ENCODE measurements at regions not wholly inside any gene's neighbourhood (a gene's known extent, or its start where the extent isn't known, plus 50 kb on each side); places are given as distances from the start of the nearest gene placed in this dataset.

DNA sequence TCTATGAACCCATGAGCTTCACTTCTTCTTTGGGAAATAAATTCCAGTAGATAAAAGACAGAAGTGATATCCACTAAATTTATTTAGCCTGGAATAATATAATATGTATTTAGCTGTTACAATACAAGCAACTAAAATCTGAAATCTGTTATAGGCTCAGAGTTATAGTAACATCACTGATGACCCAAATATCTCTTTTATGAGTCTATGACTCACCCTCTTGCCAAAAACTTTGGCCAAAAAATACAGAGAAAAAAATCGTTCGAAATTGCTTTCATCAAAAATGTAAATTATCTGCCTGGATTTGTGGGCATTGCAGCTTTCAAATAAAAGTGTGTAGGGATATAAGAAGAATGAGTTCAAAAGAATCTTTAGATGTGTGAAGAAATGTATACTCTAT lies 89.4 kb upstream of the DKK2 start:
- H3K4me3 ChIP-seq (replicated peaks; ENCODE audit: low read depth, low read length), result no peak overlapping the region
- DNase-seq (ENCODE audit: extremely low read depth, insufficient read length), result no peak
- no peaks in the 10 kb centered on the region for H3K36me3 ChIP-seq (ENCODE audit: control insufficient read depth, insufficient read depth, low read length)
- H3K27me3 ChIP-seq (replicated peaks; ENCODE audit: control insufficient read depth, insufficient read depth, low read length), result no peaks in the 10 kb centered on the region
- TF ChIP-seq, protein P1, sequence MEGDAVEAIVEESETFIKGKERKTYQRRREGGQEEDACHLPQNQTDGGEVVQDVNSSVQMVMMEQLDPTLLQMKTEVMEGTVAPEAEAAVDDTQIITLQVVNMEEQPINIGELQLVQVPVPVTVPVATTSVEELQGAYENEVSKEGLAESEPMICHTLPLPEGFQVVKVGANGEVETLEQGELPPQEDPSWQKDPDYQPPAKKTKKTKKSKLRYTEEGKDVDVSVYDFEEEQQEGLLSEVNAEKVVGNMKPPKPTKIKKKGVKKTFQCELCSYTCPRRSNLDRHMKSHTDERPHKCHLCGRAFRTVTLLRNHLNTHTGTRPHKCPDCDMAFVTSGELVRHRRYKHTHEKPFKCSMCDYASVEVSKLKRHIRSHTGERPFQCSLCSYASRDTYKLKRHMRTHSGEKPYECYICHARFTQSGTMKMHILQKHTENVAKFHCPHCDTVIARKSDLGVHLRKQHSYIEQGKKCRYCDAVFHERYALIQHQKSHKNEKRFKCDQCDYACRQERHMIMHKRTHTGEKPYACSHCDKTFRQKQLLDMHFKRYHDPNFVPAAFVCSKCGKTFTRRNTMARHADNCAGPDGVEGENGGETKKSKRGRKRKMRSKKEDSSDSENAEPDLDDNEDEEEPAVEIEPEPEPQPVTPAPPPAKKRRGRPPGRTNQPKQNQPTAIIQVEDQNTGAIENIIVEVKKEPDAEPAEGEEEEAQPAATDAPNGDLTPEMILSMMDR (IDR thresholded peaks at IDR 0.05; ENCODE audit: insufficient read depth, low read length, poor library complexity, severe bottlenecking), result no peak

DNA sequence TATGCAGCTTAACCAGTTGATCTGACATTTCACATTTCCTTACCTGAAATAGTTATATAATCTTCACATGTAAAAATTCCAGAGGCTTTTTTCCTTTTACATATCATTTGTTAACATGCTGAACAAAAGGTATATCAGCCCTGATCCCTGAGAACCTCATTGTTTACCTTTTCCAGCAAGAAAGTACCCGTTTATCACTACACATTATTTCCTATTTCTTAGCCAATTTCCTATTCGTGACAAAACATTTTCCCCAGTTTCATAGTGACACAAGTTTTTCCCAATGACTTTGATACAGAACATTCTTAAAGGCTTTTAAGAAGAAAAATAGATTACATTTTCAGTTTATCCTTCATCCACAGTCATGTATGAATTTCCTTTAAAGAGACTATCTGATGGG lies 86.6 kb upstream of the DKK2 start:
- DNase-seq (ENCODE audit: extremely low read depth, insufficient read length), result no peak
- TF ChIP-seq, protein P1 (IDR thresholded peaks at IDR 0.05; ENCODE audit: insufficient read depth, low read length, poor library complexity, severe bottlenecking), result no peak
- Histone ChIP-seq H3K4me3 (replicated peaks; ENCODE audit: low read depth, low read length) (no peak overlapping the region), H3K36me3 (ENCODE audit: control insufficient read depth, insufficient read depth, low read length) (no peaks in the 10 kb centered on the region), H3K27me3 (replicated peaks; ENCODE audit: control insufficient read depth, insufficient read depth, low read length) (no peaks in the 10 kb centered on the region; the same call in 1 of the 2 replicates)

DNA sequence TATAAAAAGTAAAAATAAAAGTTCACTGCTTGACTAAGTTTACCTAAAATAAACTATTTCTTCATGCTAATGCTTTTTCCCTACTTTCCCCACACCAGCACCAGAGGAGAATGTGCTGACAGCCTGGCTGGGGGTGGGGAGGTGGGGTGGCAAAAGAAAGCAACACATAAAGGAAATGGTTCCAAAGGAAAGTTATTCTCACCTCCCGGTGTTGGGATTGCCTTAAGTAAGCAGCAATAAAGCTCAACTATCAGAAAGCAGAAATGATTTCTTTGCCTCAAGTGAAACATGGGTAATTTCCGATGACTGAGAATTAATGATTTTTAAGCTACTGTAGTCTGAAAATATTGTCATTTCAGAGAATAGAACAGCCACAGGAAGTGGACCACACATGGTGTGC lies 84.5 kb upstream of the DKK2 start:
- no peak for DNase-seq (ENCODE audit: extremely low read depth, insufficient read length)
- TF ChIP-seq, protein P1 (IDR thresholded peaks at IDR 0.05; ENCODE audit: insufficient read depth, low read length, poor library complexity, severe bottlenecking), result no peak
- Histone ChIP-seq H3K36me3 (ENCODE audit: control insufficient read depth, insufficient read depth, low read length) (no peaks in the 10 kb centered on the region), H3K27me3 (replicated peaks; ENCODE audit: control insufficient read depth, insufficient read depth, low read length) (no peaks in the 10 kb centered on the region; the same call in 1 of the 2 replicates), H3K4me3 (replicated peaks; ENCODE audit: low read depth, low read length) (no peak overlapping the region)

DNA sequence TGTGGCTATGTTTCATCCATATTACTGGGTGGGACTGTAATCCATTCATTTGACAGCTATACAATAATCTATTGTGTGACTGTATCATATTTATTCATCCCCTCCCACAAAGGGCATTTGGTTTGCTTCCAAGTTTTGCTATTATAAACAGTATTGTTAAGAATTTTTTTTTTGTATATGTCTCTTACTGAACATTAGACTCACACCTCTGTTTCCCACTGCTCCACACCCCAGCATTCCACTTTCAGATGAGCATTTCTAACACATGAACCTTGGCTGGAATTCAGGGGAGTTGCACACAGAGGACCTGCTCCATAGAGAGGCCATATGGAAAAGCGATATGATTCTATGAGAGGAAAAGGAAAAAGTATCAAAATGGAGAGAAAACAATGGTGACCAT lies 81.6 kb upstream of the DKK2 start:
- TF ChIP-seq, protein P1 (IDR thresholded peaks at IDR 0.05; ENCODE audit: insufficient read depth, low read length, poor library complexity, severe bottlenecking), result no peak
- no peak overlapping the region for H3K4me3 ChIP-seq (replicated peaks; ENCODE audit: low read depth, low read length)
- H3K36me3 ChIP-seq (ENCODE audit: control insufficient read depth, insufficient read depth, low read length), result no peaks in the 10 kb centered on the region
- DNase-seq (ENCODE audit: extremely low read depth, insufficient read length), result no peak
- H3K27me3 ChIP-seq (replicated peaks; ENCODE audit: control insufficient read depth, insufficient read depth, low read length), result no peaks in the 10 kb centered on the region; the same call in 1 of the 2 replicates

DNA sequence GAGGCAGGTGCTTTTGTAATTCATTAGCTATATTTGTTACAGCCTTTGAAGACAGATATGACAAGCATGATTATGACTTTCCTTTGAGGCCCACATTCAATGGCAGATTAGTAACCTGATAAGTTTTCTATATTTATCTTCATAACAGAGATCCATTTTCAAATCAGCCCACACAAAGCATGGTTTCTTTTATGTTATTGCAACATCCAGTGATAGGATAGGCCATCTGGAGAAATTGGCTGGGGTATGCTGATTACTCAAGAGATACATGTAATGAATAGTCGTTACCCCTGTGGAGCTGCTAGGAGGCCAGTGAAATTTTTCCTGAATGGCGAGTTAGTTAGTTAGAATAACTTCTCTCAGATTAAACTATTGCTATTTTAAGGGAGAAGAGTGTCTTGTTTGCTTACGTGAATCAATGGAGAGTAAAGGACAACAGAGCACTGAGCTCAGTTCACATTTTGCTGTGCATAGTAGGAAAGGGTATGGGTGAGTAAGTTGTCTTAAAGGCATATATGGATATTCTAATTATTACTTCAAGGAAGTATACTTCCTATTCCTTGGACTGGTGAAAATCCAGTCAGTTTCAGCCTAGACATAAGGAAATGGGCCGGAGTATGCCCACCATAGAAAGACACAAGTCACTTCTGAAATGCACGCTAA lies 79.2 kb upstream of the DKK2 start:
- TF ChIP-seq, protein P1 (IDR thresholded peaks at IDR 0.05; ENCODE audit: insufficient read depth, low read length, poor library complexity, severe bottlenecking), result no peak
- DNase-seq (ENCODE audit: extremely low read depth, insufficient read length), result no peak
- Histone ChIP-seq H3K27me3 (replicated peaks; ENCODE audit: control insufficient read depth, insufficient read depth, low read length) (no peaks in the 10 kb centered on the region; the same call in 1 of the 2 replicates), H3K4me3 (replicated peaks; ENCODE audit: low read depth, low read length) (no peak overlapping the region), H3K36me3 (ENCODE audit: control insufficient read depth, insufficient read depth, low read length) (no peaks in the 10 kb centered on the region)

DNA sequence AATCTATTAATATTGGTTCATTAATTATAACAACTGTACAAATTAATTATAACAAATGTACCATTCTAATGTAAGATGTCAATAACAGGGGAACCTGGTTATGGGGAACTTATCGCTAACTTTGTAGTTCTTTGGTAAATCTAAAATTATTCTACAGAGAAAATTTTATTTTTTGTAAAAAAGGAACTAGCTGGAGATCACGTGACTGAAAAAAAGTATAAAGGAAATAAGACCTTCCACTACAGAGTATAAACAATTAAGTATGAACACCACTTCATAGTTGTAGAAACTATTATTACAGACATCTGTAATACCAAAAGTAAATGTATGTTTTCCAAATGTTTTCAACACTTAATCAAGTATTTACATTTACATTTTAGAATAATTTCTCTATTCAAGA lies 77.9 kb upstream of the DKK2 start:
- TF ChIP-seq, protein P1 (IDR thresholded peaks at IDR 0.05; ENCODE audit: insufficient read depth, low read length, poor library complexity, severe bottlenecking), result no peak
- Histone ChIP-seq H3K27me3 (replicated peaks; ENCODE audit: control insufficient read depth, insufficient read depth, low read length) (no peaks in the 10 kb centered on the region; the same call in 1 of the 2 replicates), H3K36me3 (ENCODE audit: control insufficient read depth, insufficient read depth, low read length) (no peaks in the 10 kb centered on the region), H3K4me3 (replicated peaks; ENCODE audit: low read depth, low read length) (no peak overlapping the region)
- DNase-seq (ENCODE audit: extremely low read depth, insufficient read length), result no peak
